Common myeloid progenitor, CD34-positive (primary cell): ENCODE measurements at regions not wholly inside any gene's neighbourhood (a gene's known extent, or its start where the extent isn't known, plus 50 kb on each side); places are given as distances from the start of the nearest gene placed in this dataset.

Source experiments
- CTCF ChIA-PET: fragments of 350-600 bp; sonication (Branson Sonifier 250); formaldehyde crosslinking; loops from one replicate; lab custom pipeline; 2021; ENCODE audit warnings: antibody characterized with exemption; lab: Charles Lee
- POLR2A ChIA-PET: fragments of 350-600 bp; sonication (Branson Sonifier 250); formaldehyde crosslinking; loops from one replicate; lab custom pipeline; 2021; ENCODE audit warnings: antibody characterized with exemption; lab: Charles Lee
- DNase-seq, 3 donors: peaks; one replicate each; pipeline versions ENCODE4 v3.0.0 to v3.0.0-alpha.2; 2013
- H3K27ac ChIP-seq, 2 experiments: 1 replicate in 1 of 2; 2 replicates in 1 of 2; pipeline ENCODE4 v1.7.0; 2013; ENCODE audit warnings: inconsistent platforms in 2 of 2, low read length in 2 of 2, mild to moderate bottlenecking in 2 of 2, low read depth in 1 of 2, moderate library complexity in 1 of 2; ENCODE audit not compliant: severe bottlenecking in 2 of 2, insufficient read depth in 1 of 2, poor library complexity in 1 of 2
- H3K27me3 ChIP-seq, 5 experiments: replicated peaks in 2 of 5; 1 replicate in 3 of 5; 2 replicates in 2 of 5; pipeline versions ENCODE4 v1.6.1 to v1.7.0; 2013; ENCODE audit warnings: low read length in 4 of 5, mild to moderate bottlenecking in 2 of 5, moderate library complexity in 2 of 5, inconsistent platforms in 1 of 5; ENCODE audit not compliant: insufficient read depth in 5 of 5, control insufficient read depth in 4 of 5
- H3K36me3 ChIP-seq, 4 experiments: 1 replicate in 2 of 4; 2 replicates in 2 of 4; pipeline versions ENCODE4 v1.6.1 to v1.7.0; 2013; ENCODE audit warnings: low read length in 3 of 4, control low read depth in 1 of 4, mild to moderate bottlenecking in 1 of 4; ENCODE audit not compliant: control insufficient read depth in 4 of 4, insufficient read depth in 4 of 4
- H3K4me1 ChIP-seq, 4 experiments: 1 replicate in 3 of 4; 2 replicates in 1 of 4; pipeline versions ENCODE4 v1.6.1 to v1.7.1; 2013; ENCODE audit warnings: low read length in 3 of 4, mild to moderate bottlenecking in 3 of 4, control low read depth in 1 of 4, inconsistent platforms in 1 of 4, moderate library complexity in 1 of 4; ENCODE audit not compliant: control insufficient read depth in 4 of 4, insufficient read depth in 4 of 4; ENCODE audit errors: control extremely low read depth in 1 of 4
- H3K4me3 ChIP-seq, 7 experiments: 1 replicate in 4 of 7; 2 replicates in 3 of 7; pipeline versions ENCODE4 v1.5.1 to v1.7.0; 2013; ENCODE audit warnings: mild to moderate bottlenecking in 7 of 7, low read length in 6 of 7, moderate library complexity in 6 of 7, inconsistent platforms in 2 of 7, low read depth in 2 of 7, control low read depth in 1 of 7; ENCODE audit not compliant: insufficient read depth in 4 of 7, control insufficient read depth in 1 of 7; ENCODE audit errors: extremely low read depth in 1 of 7
- H3K9me3 ChIP-seq, 5 experiments: 1 replicate in 4 of 5; 2 replicates in 1 of 5; pipeline versions ENCODE4 v1.6.1 to v1.7.1; 2013; ENCODE audit warnings: low read length in 4 of 5, mild to moderate bottlenecking in 2 of 5, inconsistent platforms in 1 of 5, low read depth in 1 of 5, moderate library complexity in 1 of 5; ENCODE audit not compliant: control insufficient read depth in 4 of 5, insufficient read depth in 2 of 5; ENCODE audit errors: control extremely low read depth in 1 of 5
- WGBS: methylation state at CpG from one replicate; pipeline ENCODE4 v1.1.5; 2013; ENCODE audit not compliant: insufficient coverage; 5-methylcytosine and 5-hydroxymethylcytosine counted together

GRCh38 chr4:67037504-67038227 lies 507.6 kb downstream of the CENPC start:
- Histone ChIP-seq H3K4me3 (no peak overlapping the region), H3K27ac (no peak overlapping the region), H3K9me3 (no peaks in the 10 kb centered on the region), H3K36me3 (no peaks in the 10 kb centered on the region), H3K27me3 (no peaks in the 10 kb centered on the region), H3K4me1 (no peaks in the 10 kb centered on the region)
- no peak for DNase-seq
- ChIA-PET CTCF (interaction anchor here (1.2 kb wide), 1 partner anchor 20 kb away, joined by 3 read pairs; no protein-coding TSS in a partner anchor), POLR2A (no interaction called here)

- Histone ChIP-seq H3K36me3 (no peaks in the 10 kb centered on the region), H3K27ac (no peak overlapping the region), H3K4me1 (no peaks in the 10 kb centered on the region), H3K4me3 (no peak overlapping the region), H3K9me3 (no peaks in the 10 kb centered on the region), H3K27me3 (no peaks in the 10 kb centered on the region)
- POLR2A ChIA-PET: no interaction called here
- no peak for DNase-seq
- CTCF ChIA-PET: interaction anchor here (1.2 kb wide), 1 partner anchor 19 kb away, joined by 3 read pairs; no protein-coding TSS in a partner anchor
Observed at GRCh38 chr4:67036791-67037190, 508.5 kb downstream of the CENPC start.

GRCh38 chr4:67035986-67036385 lies 509.3 kb downstream of the CENPC start:
- 100% methylated on average over 1 of the region's 1 CpG for WGBS
- no peak overlapping the region for H3K27ac ChIP-seq
- no peaks in the 10 kb centered on the region for H3K36me3 ChIP-seq
- H3K4me3 ChIP-seq: no peak overlapping the region
- DNase-seq: no peak
- CTCF ChIA-PET: no interaction called here
- H3K27me3 ChIP-seq: no peaks in the 10 kb centered on the region
- no peaks in the 10 kb centered on the region for H3K4me1 ChIP-seq
- no peaks in the 10 kb centered on the region for H3K9me3 ChIP-seq
- POLR2A ChIA-PET: no interaction called here

- POLR2A ChIA-PET: no interaction called here
- H3K4me1 ChIP-seq: no peaks in the 10 kb centered on the region
- H3K27me3 ChIP-seq: no peaks in the 10 kb centered on the region
- no peak for DNase-seq
- no peak overlapping the region for H3K27ac ChIP-seq
- H3K4me3 ChIP-seq: no peak overlapping the region
- H3K9me3 ChIP-seq: no peaks in the 10 kb centered on the region
- CTCF ChIA-PET: no interaction called here
- WGBS: 100% methylated on average over 1 of the region's 2 CpGs
- H3K36me3 ChIP-seq: no peaks in the 10 kb centered on the region
Observed at GRCh38 chr4:67035501-67035900, 509.8 kb downstream of the CENPC start.

- Histone ChIP-seq H3K4me1 (no peaks in the 10 kb centered on the region), H3K27me3 (no peaks in the 10 kb centered on the region), H3K9me3 (no peaks in the 10 kb centered on the region), H3K36me3 (no peaks in the 10 kb centered on the region), H3K27ac (no peak overlapping the region), H3K4me3 (no peak overlapping the region)
- DNase-seq: no peak
- POLR2A ChIA-PET: no interaction called here
- CTCF ChIA-PET: no interaction called here
Observed at GRCh38 chr4:67030636-67031035, 514.7 kb downstream of the CENPC start.

- no peaks in the 10 kb centered on the region for H3K36me3 ChIP-seq
- H3K27ac ChIP-seq: no peak overlapping the region
- no CpG with 5 or more reads among the region's 1 CpG for WGBS
- no peak for DNase-seq
- no peak overlapping the region for H3K4me3 ChIP-seq
- H3K27me3 ChIP-seq: no peaks in the 10 kb centered on the region
- H3K9me3 ChIP-seq: peaks cover 0 to 8% (median 0%) of the 10 kb centered on the region in 5 experiments
- CTCF ChIA-PET: no interaction called here
- no peaks in the 10 kb centered on the region for H3K4me1 ChIP-seq
- POLR2A ChIA-PET: no interaction called here
Observed at GRCh38 chr4:67020438-67020797, 524.9 kb downstream of the CENPC start.

- POLR2A ChIA-PET: no interaction called here
- Histone ChIP-seq H3K9me3 (peaks cover 0 to 8% (median 0%) of the 10 kb centered on the region in 5 experiments), H3K4me3 (no peak overlapping the region), H3K27me3 (no peaks in the 10 kb centered on the region), H3K4me1 (no peaks in the 10 kb centered on the region), H3K36me3 (no peaks in the 10 kb centered on the region), H3K27ac (no peak overlapping the region)
- CTCF ChIA-PET: no interaction called here
- 91% methylated on average over 1 of the region's 3 CpGs for WGBS
- no peak for DNase-seq
Observed at GRCh38 chr4:67019686-67020437, 525.4 kb downstream of the CENPC start.
